ENCODE measurements at regions not wholly inside any gene's neighbourhood (a gene's known extent, or its start where the extent isn't known, plus 50 kb on each side); places are given as distances from the start of the nearest gene placed in this dataset.

DNA sequence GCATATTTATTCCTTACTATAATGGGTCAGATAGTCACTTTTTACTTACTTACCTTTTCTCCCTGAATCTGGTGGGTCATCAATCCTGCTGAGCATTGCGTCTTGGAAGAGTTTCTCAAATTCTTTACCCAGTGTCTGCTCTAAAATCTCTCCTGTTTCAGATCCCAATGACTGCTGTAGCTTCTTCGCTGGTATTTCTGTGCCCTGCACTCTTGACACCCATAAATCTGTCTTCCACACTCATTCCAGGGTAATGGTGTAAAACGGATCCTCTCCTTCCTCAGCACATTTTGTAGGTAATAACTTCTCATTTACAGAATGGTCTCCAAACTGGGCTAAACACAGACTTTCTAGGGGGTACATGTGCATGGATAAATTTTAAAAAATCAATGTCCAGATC, 407.4 kb downstream of the DMAC1 start:
- TF ChIP-seq, protein P1, sequence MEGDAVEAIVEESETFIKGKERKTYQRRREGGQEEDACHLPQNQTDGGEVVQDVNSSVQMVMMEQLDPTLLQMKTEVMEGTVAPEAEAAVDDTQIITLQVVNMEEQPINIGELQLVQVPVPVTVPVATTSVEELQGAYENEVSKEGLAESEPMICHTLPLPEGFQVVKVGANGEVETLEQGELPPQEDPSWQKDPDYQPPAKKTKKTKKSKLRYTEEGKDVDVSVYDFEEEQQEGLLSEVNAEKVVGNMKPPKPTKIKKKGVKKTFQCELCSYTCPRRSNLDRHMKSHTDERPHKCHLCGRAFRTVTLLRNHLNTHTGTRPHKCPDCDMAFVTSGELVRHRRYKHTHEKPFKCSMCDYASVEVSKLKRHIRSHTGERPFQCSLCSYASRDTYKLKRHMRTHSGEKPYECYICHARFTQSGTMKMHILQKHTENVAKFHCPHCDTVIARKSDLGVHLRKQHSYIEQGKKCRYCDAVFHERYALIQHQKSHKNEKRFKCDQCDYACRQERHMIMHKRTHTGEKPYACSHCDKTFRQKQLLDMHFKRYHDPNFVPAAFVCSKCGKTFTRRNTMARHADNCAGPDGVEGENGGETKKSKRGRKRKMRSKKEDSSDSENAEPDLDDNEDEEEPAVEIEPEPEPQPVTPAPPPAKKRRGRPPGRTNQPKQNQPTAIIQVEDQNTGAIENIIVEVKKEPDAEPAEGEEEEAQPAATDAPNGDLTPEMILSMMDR (IDR thresholded peaks at IDR 0.05) = no peak
- Histone ChIP-seq H3K27ac (no peak overlapping the region), H3K27me3 (no peaks in the 10 kb centered on the region), H3K36me3 (no peaks in the 10 kb centered on the region), H3K9me3 (no peaks in the 10 kb centered on the region), H3K4me1 (no peaks in the 10 kb centered on the region), H3K4me3 (no peak overlapping the region)
- intact Hi-C loops (cut with DNase I; ENCODE audit: low total_unique reads) = no loop called here
- DNase-seq = no peak

DNA sequence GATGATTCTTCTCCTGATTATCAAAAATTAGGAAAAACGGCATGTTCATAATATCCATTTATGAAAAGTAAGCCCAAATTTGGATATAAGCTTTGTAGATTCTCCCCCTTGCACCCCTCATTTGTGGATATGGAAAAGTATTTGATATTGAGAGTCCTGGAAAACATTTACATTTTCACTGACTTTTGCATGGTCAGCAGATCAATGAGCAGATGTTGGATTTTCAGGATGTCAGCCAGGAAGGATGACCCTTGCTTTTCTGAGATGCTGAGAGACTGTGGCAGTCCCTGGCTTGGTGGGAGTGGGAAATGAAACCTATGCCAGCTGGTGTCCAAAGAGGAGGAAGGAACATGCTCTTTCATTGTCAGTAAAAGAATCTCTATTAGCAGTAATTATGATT, 410.8 kb downstream of the DMAC1 start:
- no peak for DNase-seq
- Histone ChIP-seq H3K4me1 (no peaks in the 10 kb centered on the region), H3K36me3 (no peaks in the 10 kb centered on the region), H3K9me3 (no peaks in the 10 kb centered on the region), H3K27ac (no peak overlapping the region), H3K27me3 (no peaks in the 10 kb centered on the region), H3K4me3 (no peak overlapping the region)
- TF ChIP-seq, protein P1 (IDR thresholded peaks at IDR 0.05) = no peak
- intact Hi-C loops (cut with DNase I; ENCODE audit: low total_unique reads) = no loop called here

- H3K27me3 ChIP-seq = no peaks in the 10 kb centered on the region
- no peaks in the 10 kb centered on the region for H3K36me3 ChIP-seq
- DNase-seq = no peak
- no peaks in the 10 kb centered on the region for H3K9me3 ChIP-seq
- H3K27ac ChIP-seq = no peak overlapping the region
- TF ChIP-seq, protein P1 (IDR thresholded peaks at IDR 0.05) = no peak
- intact Hi-C loops (cut with DNase I; ENCODE audit: low total_unique reads) = no loop called here
- H3K4me1 ChIP-seq = no peaks in the 10 kb centered on the region
- H3K4me3 ChIP-seq = no peak overlapping the region
These were observed 411.7 kb downstream of the DMAC1 start for GRCh38 chr9:7387840-7388239.

GRCh38 chr9:7382304-7382703, 417.3 kb downstream of the DMAC1 start:
- no peak for DNase-seq
- Histone ChIP-seq H3K4me3 (no peak overlapping the region), H3K27me3 (no peaks in the 10 kb centered on the region), H3K4me1 (no peaks in the 10 kb centered on the region), H3K36me3 (no peaks in the 10 kb centered on the region), H3K9me3 (no peaks in the 10 kb centered on the region), H3K27ac (no peak overlapping the region)
- intact Hi-C loops (cut with DNase I; ENCODE audit: low total_unique reads) = no loop called here
- TF ChIP-seq, protein P1 (IDR thresholded peaks at IDR 0.05) = no peak

GRCh38 chr9:7377489-7377888, 422.1 kb downstream of the DMAC1 start:
- no peak for DNase-seq
- Histone ChIP-seq H3K27ac (no peak overlapping the region), H3K4me1 (no peaks in the 10 kb centered on the region), H3K9me3 (no peaks in the 10 kb centered on the region), H3K27me3 (no peaks in the 10 kb centered on the region), H3K4me3 (no peak overlapping the region), H3K36me3 (no peaks in the 10 kb centered on the region)
- intact Hi-C loops (cut with DNase I; ENCODE audit: low total_unique reads) = no loop called here
- TF ChIP-seq, protein P1 (IDR thresholded peaks at IDR 0.05) = no peak

GRCh38 chr9:7376833-7377232, 422.7 kb downstream of the DMAC1 start:
- H3K9me3 ChIP-seq = no peaks in the 10 kb centered on the region
- H3K4me1 ChIP-seq = no peaks in the 10 kb centered on the region
- DNase-seq = no peak
- no peak overlapping the region for H3K4me3 ChIP-seq
- TF ChIP-seq, protein P1 (IDR thresholded peaks at IDR 0.05) = no peak
- no peaks in the 10 kb centered on the region for H3K27me3 ChIP-seq
- intact Hi-C loops (cut with DNase I; ENCODE audit: low total_unique reads) = no loop called here
- H3K36me3 ChIP-seq = no peaks in the 10 kb centered on the region
- H3K27ac ChIP-seq = no peak overlapping the region

Measured in tibial artery (tissue), 4 donors.